ENCODE measurements at regions not wholly inside any gene's neighbourhood (a gene's known extent, or its start where the extent isn't known, plus 50 kb on each side); places are given as distances from the start of the nearest gene placed in this dataset.
"Not testable (repeated sequence)": the region's sequence is repeated elsewhere in the genome, so short reads cannot be mapped to it uniquely, and the experiment has no call there.

DNA sequence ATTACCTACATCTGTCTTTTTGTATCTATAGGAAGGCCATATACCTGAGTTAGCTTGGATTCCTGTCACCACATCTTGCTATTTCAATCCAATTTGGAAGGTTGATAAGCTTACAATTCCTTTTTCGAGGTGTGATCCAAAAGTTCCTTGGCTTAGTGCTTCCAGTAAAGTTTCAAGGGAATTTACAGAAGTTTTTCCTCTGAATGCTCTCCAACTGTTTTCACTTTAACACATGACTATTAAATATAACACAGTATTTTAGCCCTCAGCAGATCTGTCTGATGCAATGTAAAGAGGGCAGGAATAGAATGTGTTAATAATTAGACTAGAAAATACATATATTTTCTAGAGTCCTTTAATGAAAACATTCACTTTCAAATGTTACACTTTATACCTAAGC lies 171.4 kb downstream of the DKK1 start:
- H3K4me3 Mint-ChIP-seq, result no peak overlapping the region
- POLR2A ChIA-PET, result no interaction called here
- no peaks in the 10 kb centered on the region for H3K9me3 Mint-ChIP-seq (ENCODE audit: low read depth)
- H3K36me3 Mint-ChIP-seq (ENCODE audit: low read depth), result no peaks in the 10 kb centered on the region
- CTCF ChIA-PET, result interaction anchor here (0.7 kb wide), 1 partner anchor 55 kb away, joined by 3 read pairs; no protein-coding TSS in a partner anchor
- H3K4me1 Mint-ChIP-seq, result no peaks in the 10 kb centered on the region
- H3K27ac Mint-ChIP-seq, result no peak overlapping the region
- no peaks in the 10 kb centered on the region for H3K27me3 Mint-ChIP-seq
- ATAC-seq (no peak), DNase-seq (no peak)
- intact Hi-C loops (cut with DNase I, micrococcal nuclease), result loop anchor here in 1 of 2 experiments (5.0 kb wide), 1 partner anchor 178 kb away; no protein-coding TSS in a partner anchor

DNA sequence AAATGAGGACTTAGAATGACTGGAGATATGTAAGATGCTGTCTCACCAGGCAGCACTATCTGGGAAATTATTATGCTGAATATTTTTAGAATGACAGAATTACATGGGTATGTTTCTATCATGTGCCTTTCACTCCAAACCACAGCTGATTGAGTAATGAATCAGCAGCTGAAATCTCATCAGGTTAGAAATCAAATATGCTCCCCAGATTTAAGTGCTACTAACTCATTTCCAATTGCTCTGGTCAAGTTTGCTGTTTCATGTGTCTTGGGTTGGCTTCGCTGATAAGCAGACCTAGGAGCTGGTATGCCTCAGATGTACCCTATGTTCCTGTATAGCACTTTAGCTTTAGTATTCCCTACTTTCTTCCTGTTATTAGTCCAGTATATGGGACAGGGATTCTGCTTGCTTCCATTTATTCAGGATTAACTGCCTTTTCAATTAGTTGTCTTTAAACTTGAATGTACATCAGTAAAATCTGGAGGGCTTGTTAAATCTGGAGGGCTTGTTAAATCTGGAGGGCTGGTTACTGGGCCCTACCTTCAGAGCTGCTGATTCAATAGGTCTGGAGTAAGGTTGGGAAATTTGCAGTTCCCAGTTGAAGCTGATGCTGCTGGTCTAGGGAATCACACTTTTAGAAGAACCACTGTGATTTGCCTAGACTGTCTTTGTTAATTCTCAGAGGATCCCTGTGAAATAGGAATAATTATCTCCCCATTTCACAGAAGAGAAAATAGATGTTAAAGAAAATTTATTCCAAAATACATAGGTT lies 172.9 kb downstream of the DKK1 start:
- H3K4me3 Mint-ChIP-seq, result no peak overlapping the region
- CTCF ChIA-PET, result interaction anchor here (0.8 to 1.4 kb wide), 2 partner anchors 174 to 386 kb away, joined by 3 to 5 read pairs; no protein-coding TSS in a partner anchor
- DNase-seq (no peak), ATAC-seq (no peak)
- H3K36me3 Mint-ChIP-seq (ENCODE audit: low read depth), result no peaks in the 10 kb centered on the region
- POLR2A ChIA-PET, result no interaction called here
- no peaks in the 10 kb centered on the region for H3K4me1 Mint-ChIP-seq
- H3K27me3 Mint-ChIP-seq, result no peaks in the 10 kb centered on the region
- H3K9me3 Mint-ChIP-seq (ENCODE audit: low read depth), result no peaks in the 10 kb centered on the region
- H3K27ac Mint-ChIP-seq, result no peak overlapping the region
- intact Hi-C loops (cut with DNase I, micrococcal nuclease), result loop anchor here in 1 of 2 experiments (5.0 kb wide), 1 partner anchor 180 kb away; no protein-coding TSS in a partner anchor

DNA sequence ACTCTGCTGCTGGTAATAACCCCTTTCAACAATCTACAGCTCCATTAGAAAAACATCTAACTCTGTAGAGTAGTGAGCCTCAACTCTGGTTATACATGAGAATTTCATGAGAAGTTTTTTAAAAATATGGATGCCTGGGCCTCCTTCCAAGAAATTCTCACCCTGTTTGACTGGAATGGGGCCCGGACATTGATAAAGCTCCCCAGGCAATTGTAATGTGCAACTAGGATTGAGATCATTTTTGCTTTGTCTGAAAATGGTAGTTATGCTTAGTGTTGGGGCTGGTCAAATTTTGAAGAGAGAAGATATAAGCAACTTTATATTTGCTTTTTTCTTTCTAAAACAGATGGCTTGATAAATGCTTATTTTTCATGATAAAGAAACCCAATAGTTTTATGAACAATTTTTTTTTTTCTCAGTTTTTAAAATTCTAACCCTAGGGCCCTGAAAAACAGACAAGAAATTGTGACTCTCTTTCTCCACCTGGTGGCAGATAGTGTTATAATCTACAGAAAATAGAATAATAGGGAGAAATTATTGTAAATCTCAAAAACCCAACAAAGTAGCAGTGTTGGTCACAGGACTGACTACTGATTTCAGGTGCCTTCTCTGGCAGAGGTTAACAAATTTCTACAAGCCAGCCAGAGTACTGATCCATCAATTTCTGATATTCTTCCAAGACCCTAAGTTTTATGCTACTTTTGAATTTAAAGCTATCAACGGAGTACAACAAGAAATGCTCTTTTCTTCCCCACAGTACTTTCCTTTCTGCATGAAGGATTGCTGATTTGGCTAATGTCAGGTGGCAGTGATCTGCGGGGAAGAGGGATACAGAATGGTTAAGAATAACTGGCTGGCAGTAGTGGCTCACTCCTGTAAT lies 174.8 kb downstream of the DKK1 start:
- POLR2A ChIA-PET, result no interaction called here
- H3K4me1 Mint-ChIP-seq, result no peaks in the 10 kb centered on the region
- CTCF ChIA-PET, result interaction anchor here (0.7 kb wide), 2 partner anchors 14 to 209 kb away, joined by 3 read pairs; no protein-coding TSS in a partner anchor
- no peaks in the 10 kb centered on the region for H3K36me3 Mint-ChIP-seq (ENCODE audit: low read depth)
- no peak overlapping the region for H3K27ac Mint-ChIP-seq
- ATAC-seq (no peak), DNase-seq (no peak)
- no peaks in the 10 kb centered on the region for H3K27me3 Mint-ChIP-seq
- peaks cover 2% of the 10 kb centered on the region for H3K9me3 Mint-ChIP-seq (ENCODE audit: low read depth)
- H3K4me3 Mint-ChIP-seq, result no peak overlapping the region
- intact Hi-C loops (cut with DNase I, micrococcal nuclease), result loop anchor here (1.0 to 5.0 kb wide), 2 partner anchors 181 to 182 kb away; no protein-coding TSS in a partner anchor

DNA sequence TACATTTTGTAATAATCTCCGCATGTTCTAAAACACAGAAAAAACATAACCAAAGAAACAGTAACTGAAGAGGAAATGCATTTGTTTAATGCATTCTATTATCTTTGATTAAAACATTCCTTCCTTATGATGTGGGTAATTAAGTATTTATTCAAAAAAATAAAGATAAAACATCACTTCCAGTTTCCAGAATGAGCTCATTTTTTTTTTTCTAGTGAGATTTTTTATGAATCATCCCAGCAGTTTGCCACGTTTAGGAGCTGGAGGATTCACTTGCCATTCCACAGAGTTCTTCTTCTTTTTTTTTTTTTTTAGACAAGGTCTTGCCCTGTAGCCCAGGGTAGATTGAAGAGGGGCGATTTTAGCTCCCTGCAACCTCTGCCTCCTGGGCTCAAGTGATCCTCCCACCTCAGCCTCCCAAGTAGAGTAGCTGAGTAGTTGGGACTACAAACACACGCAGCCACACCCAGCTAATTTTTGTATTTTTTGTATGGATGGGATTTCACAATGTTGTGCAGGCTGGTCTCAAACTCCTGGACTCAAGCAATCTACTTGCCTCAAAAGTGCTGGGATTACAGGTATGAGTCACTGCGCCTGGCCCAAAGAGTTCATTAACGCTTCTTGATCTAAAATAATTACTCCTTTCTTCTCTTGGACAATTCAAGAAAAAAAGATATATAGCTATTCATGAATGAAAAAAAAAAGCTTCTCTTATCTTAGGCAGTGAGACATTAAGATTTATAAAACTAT lies 177.3 kb downstream of the DKK1 start:
- CTCF ChIA-PET, result interaction anchor here (1.1 kb wide), 1 partner anchor 10 kb away, joined by 3 read pairs; no protein-coding TSS in a partner anchor
- no peaks in the 10 kb centered on the region for H3K27me3 Mint-ChIP-seq
- intact Hi-C loops (cut with DNase I, micrococcal nuclease), result no loop called here
- peaks cover 2% of the 10 kb centered on the region for H3K9me3 Mint-ChIP-seq (ENCODE audit: low read depth)
- H3K4me3 Mint-ChIP-seq, result no peak overlapping the region
- no peaks in the 10 kb centered on the region for H3K4me1 Mint-ChIP-seq
- ATAC-seq (no peak), DNase-seq (no peak)
- no peaks in the 10 kb centered on the region for H3K36me3 Mint-ChIP-seq (ENCODE audit: low read depth)
- POLR2A ChIA-PET, result no interaction called here
- H3K27ac Mint-ChIP-seq, result no peak overlapping the region

DNA sequence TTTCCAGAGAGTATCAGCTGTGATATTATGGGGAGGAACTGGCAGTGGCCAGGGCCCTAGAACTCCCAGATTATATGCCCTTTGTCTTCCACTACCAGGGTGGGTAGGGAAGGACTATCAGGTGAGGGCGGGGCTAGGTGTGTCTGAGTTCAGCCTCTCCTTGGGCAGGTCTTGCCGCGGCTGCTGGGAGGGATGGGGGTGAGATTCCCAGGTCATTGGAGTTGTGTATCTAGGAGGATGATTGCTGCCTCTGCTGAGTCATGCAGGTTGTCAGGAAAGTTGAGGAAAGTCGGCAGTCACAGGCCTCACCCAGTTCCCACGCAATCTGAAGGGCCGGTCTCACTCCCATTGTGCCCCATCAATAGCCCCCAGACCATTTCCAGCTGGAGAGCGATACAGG lies 185.2 kb downstream of the DKK1 start:
- Mint-ChIP-seq H3K27me3 (no peaks in the 10 kb centered on the region), H3K36me3 (ENCODE audit: low read depth) (no peaks in the 10 kb centered on the region), H3K4me3 (no peak overlapping the region), H3K27ac (no peak overlapping the region), H3K4me1 (no peaks in the 10 kb centered on the region), H3K9me3 (ENCODE audit: low read depth) (peaks cover 12% of the 10 kb centered on the region)
- intact Hi-C loops (cut with DNase I, micrococcal nuclease), result no loop called here
- no peak for DNase-seq
- ChIA-PET CTCF (no interaction called here), POLR2A (no interaction called here)
- ATAC-seq, result no peak

DNA sequence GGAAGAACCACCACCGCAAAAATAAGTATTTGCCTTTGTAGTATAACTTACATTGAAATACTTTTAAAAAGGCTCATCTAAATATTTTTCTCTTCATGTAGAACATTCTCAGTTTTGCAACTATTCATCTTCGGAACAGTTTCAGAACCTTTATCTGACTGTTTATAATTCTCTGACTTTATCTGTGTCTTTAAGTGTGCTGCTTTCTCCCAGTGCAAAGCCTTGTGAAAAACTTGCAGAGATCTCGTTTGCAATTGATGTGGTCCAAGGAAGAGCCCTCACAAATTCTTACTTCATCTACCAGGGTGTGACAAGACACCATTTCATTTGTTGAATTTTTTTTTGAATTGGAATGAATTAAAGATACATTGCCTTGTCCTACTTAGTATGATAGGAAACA lies 186.4 kb downstream of the DKK1 start:
- no peaks in the 10 kb centered on the region for H3K27me3 Mint-ChIP-seq
- ATAC-seq, result no peak
- no peak overlapping the region for H3K27ac Mint-ChIP-seq

DNA sequence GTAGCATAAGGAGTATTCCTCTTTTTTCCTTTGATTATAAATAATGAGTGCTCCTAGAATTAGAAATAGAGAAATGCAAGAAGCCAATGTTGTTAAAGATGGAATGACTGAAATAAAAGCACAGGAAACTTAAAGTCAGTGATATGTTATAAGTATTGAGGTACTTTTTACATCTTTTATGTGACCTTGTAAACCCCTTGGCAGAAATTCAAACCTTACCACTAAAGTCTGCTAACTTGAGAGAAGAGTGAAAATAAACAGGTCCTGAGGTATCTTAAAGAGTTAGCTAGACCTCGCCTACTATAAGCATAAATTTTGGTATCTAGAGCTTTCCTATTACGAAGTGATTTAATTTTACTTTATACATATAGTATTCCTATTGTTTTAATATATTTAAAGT lies 188.2 kb downstream of the DKK1 start:
- no peaks in the 10 kb centered on the region for H3K36me3 Mint-ChIP-seq (ENCODE audit: low read depth)
- no peak overlapping the region for H3K4me3 Mint-ChIP-seq
- ATAC-seq (no peak), DNase-seq (no peak)
- CTCF ChIA-PET, result no interaction called here
- no peak overlapping the region for H3K27ac Mint-ChIP-seq
- peaks cover 21% of the 10 kb centered on the region for H3K9me3 Mint-ChIP-seq (ENCODE audit: low read depth)
- no peaks in the 10 kb centered on the region for H3K27me3 Mint-ChIP-seq
- no peaks in the 10 kb centered on the region for H3K4me1 Mint-ChIP-seq
- intact Hi-C loops (cut with DNase I, micrococcal nuclease), result no loop called here
- POLR2A ChIA-PET, result no interaction called here

More for the DNA sequence above, 186.4 kb downstream of the DKK1 start:
- H3K36me3 Mint-ChIP-seq (ENCODE audit: low read depth), result no peaks in the 10 kb centered on the region
- intact Hi-C loops (cut with DNase I, micrococcal nuclease), result no loop called here
- H3K4me1 Mint-ChIP-seq, result no peaks in the 10 kb centered on the region
- no peak overlapping the region for H3K4me3 Mint-ChIP-seq
- H3K9me3 Mint-ChIP-seq (ENCODE audit: low read depth), result peaks cover 21% of the 10 kb centered on the region
- DNase-seq, result no peak
- CTCF ChIA-PET, result no interaction called here
- POLR2A ChIA-PET, result no interaction called here

DNA sequence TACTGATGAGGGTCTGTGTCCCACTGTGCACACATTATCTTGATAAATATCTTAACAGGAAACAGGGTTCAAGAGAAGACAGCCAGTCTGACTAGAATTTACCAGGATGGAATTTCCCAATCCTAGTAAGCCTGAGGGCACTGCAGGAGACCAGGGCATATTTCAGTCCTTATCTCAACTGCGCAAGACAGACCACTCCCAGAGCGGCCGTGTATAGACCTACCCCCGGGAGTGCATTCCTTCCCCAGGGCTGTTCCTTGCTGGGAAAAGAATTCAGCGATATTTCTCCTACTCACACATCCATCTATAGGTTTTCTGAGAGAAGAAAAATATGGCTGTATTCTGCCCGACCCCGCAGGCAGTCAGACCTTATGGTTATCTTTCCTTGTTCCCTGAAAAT lies 191.3 kb downstream of the DKK1 start:
- H3K4me1 Mint-ChIP-seq; POLR2A ChIA-PET; H3K27me3 Mint-ChIP-seq; intact Hi-C loops (cut with DNase I, micrococcal nuclease); H3K36me3 Mint-ChIP-seq (ENCODE audit: low read depth); H3K4me3 Mint-ChIP-seq; H3K27ac Mint-ChIP-seq; DNase-seq; ATAC-seq: not testable (repeated sequence)
- peaks cover 20% of the 10 kb centered on the region for H3K9me3 Mint-ChIP-seq (ENCODE audit: low read depth)
- CTCF ChIA-PET, result interaction anchor here (0.9 kb wide), 1 partner anchor 36 kb away, joined by 3 read pairs; no protein-coding TSS in a partner anchor

DNA sequence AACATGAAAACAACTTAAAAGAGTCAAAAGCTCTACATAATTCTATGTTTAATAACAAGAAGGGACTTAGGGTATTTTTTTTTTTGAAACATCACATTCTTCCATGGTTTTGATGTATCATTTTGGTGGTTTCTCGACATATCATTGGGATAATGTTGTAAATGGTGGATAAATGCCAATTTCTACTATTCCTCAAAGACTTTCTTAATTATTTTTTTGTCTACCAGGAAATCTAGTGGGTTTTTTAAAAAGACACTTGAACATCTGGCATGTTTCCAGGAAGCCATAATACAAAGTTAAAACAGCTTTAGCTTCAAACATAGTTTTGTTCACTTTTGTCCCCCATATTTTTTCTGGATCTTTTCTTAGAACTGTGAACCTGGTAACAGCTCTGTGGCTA lies 200.4 kb downstream of the DKK1 start:
- H3K36me3 Mint-ChIP-seq (ENCODE audit: low read depth), result no peaks in the 10 kb centered on the region
- CTCF ChIA-PET, result no interaction called here

DNA sequence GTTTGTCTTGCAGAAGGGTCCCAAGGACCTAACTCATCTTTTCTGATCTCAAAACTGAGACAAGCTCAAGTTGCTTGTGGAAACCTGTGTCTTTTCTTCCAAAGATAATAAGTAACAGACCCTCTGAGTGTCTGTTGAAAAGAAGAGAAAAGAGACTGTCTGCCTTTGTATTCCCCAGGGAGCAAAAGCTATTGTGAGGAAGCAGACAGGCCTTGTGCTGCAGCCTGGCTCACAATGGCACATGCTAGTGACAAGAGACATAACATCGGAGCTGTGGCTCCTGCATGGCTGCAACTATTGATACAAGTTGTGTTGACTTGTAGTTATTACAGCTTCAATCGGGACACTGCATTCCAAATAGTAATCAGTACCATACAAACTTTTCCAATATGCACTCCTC lies 202.9 kb downstream of the DKK1 start:
- H3K36me3 Mint-ChIP-seq (ENCODE audit: low read depth), result no peaks in the 10 kb centered on the region
- no peak for DNase-seq
- H3K27ac Mint-ChIP-seq, result no peak overlapping the region
- intact Hi-C loops (cut with DNase I, micrococcal nuclease), result no loop called here
- peaks cover 7% of the 10 kb centered on the region for H3K9me3 Mint-ChIP-seq (ENCODE audit: low read depth)
- no peak overlapping the region for H3K4me3 Mint-ChIP-seq
- H3K27me3 Mint-ChIP-seq, result no peaks in the 10 kb centered on the region
- ChIA-PET POLR2A (no interaction called here), CTCF (no interaction called here)
- ATAC-seq, result no peak
- H3K4me1 Mint-ChIP-seq, result no peaks in the 10 kb centered on the region

More for the DNA sequence above, 200.4 kb downstream of the DKK1 start:
- Mint-ChIP-seq H3K4me3 (no peak overlapping the region), H3K4me1 (no peaks in the 10 kb centered on the region), H3K9me3 (ENCODE audit: low read depth) (peaks cover 10% of the 10 kb centered on the region), H3K27me3 (no peaks in the 10 kb centered on the region), H3K27ac (no peak overlapping the region)
- intact Hi-C loops (cut with DNase I, micrococcal nuclease), result no loop called here
- DNase-seq (no peak), ATAC-seq (no peak)
- POLR2A ChIA-PET, result no interaction called here

DNA sequence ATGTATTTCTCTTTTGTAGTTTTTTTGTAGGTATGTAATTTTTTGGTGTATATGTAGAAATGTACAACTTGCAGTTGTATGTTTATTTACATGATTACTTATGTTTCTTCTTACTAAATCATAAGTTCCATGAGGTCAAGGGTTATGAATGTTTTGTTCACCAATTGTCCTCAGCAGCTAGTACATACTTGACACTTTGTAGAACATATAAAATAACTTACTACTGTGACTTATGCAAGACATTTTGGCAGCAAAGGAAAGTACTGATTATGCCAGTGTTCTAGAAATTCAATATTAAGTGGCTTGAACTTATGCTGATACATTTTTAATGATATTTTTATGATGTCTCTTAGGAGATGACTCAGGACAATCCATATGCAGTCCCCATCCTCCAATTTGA lies 209.6 kb downstream of the DKK1 start:
- POLR2A ChIA-PET, result no interaction called here
- Mint-ChIP-seq H3K27ac (no peak overlapping the region), H3K4me3 (no peak overlapping the region), H3K4me1 (no peaks in the 10 kb centered on the region), H3K36me3 (ENCODE audit: low read depth) (no peaks in the 10 kb centered on the region), H3K9me3 (ENCODE audit: low read depth) (peaks cover 6% of the 10 kb centered on the region), H3K27me3 (no peaks in the 10 kb centered on the region)
- no peak for ATAC-seq
- intact Hi-C loops (cut with DNase I, micrococcal nuclease), result no loop called here
- CTCF ChIA-PET, result no interaction called here
- no peak for DNase-seq
